CD14-positive monocyte (primary cell): ENCODE measurements at regions not wholly inside any gene's neighbourhood (a gene's known extent, or its start where the extent isn't known, plus 50 kb on each side); places are given as distances from the start of the nearest gene placed in this dataset.

Source experiments
- DNase-seq, 3 donors: peaks; one replicate each; pipeline ENCODE4 v3.0.0-alpha.2; 2011 to 2022
- H2AFZ ChIP-seq: 2 replicates; pipeline ENCODE4 v1.6.0; 2012; ENCODE audit warnings: mild to moderate bottlenecking, low read depth, low read length, inconsistent platforms; ENCODE audit not compliant: insufficient read depth, poor library complexity, severe bottlenecking
- H3K27ac ChIP-seq, 2 donors: 1 replicate in 1 of 2; 2 replicates in 1 of 2; pipeline ENCODE4 v1.5.1; 2012 to 2013; ENCODE audit warnings: low read length in 2 of 2, control low read depth in 1 of 2, inconsistent platforms in 1 of 2, low read depth in 1 of 2, mild to moderate bottlenecking in 1 of 2
- H3K27me3 ChIP-seq, 2 donors: one replicate each; pipeline versions ENCODE4 v1.6.0 to v1.6.1; 2011 to 2013; ENCODE audit warnings: low read length in 2 of 2; ENCODE audit not compliant: control insufficient read depth in 2 of 2, insufficient read depth in 2 of 2
- H3K36me3 ChIP-seq, 2 donors: replicated peaks in 1 of 2; 1 replicate in 1 of 2; 2 replicates in 1 of 2; pipeline versions ENCODE4 v1.5.1 to v1.6.1; 2012 to 2013; ENCODE audit warnings: low read length in 2 of 2, control low read depth in 1 of 2, inconsistent platforms in 1 of 2, mild to moderate bottlenecking in 1 of 2; ENCODE audit not compliant: insufficient read depth in 2 of 2, control insufficient read depth in 1 of 2
- H3K4me1 ChIP-seq, 2 donors: 1 replicate in 1 of 2; 2 replicates in 1 of 2; pipeline versions ENCODE4 v1.5.1 to v1.6.1; 2012 to 2013; ENCODE audit warnings: low read length in 2 of 2, control low read depth in 1 of 2, inconsistent platforms in 1 of 2, mild to moderate bottlenecking in 1 of 2, moderate library complexity in 1 of 2; ENCODE audit not compliant: insufficient read depth in 2 of 2, control insufficient read depth in 1 of 2
- H3K4me2 ChIP-seq: replicated peaks from 2 replicates; pipeline ENCODE3; 2012; ENCODE audit warnings: low read length, moderate library complexity, mild to moderate bottlenecking; ENCODE audit not compliant: poor library complexity, severe bottlenecking; ENCODE audit errors: extremely low read depth
- H3K4me3 ChIP-seq, 3 experiments: fragments of 200-600 bp in 1 of 3; sonication (generic) in 1 of 3; replicated peaks in 1 of 3; 1 replicate in 2 of 3; 2 replicates in 1 of 3; pipeline ENCODE4 v1.5.1; 2011 to 2013; ENCODE audit warnings: low read length in 3 of 3, mild to moderate bottlenecking in 3 of 3, control low read depth in 2 of 3, low read depth in 2 of 3, inconsistent platforms in 1 of 3, moderate library complexity in 1 of 3
- H3K79me2 ChIP-seq: 2 replicates; pipeline ENCODE4 v1.6.0; 2012; ENCODE audit warnings: mild to moderate bottlenecking, control low read depth, inconsistent platforms, low read length, moderate library complexity; ENCODE audit not compliant: insufficient read depth
- H3K9ac ChIP-seq: 2 replicates; pipeline ENCODE4 v1.6.0; 2017; ENCODE audit warnings: low read length, mild to moderate bottlenecking; ENCODE audit not compliant: insufficient read depth, poor library complexity, severe bottlenecking
- H3K9me3 ChIP-seq, 2 donors: replicated peaks in 1 of 2; 1 replicate in 1 of 2; 2 replicates in 1 of 2; pipeline versions ENCODE4 v1.5.1 to v1.6.1; 2012 to 2013; ENCODE audit warnings: low read length in 2 of 2, control low read depth in 1 of 2; ENCODE audit not compliant: control insufficient read depth in 1 of 2, insufficient read depth in 1 of 2
- H4K20me1 ChIP-seq: 2 replicates; pipeline ENCODE4 v1.6.0; 2012; ENCODE audit warnings: mild to moderate bottlenecking, low read length, control low read depth, moderate library complexity; ENCODE audit not compliant: insufficient read depth
- H3K27ac Mint-ChIP-seq, 7 donors: one replicate each; pipeline ENCODE4 v1.8.0; 2020; ENCODE audit warnings: mild to moderate bottlenecking in 7 of 7, mixed read lengths in 7 of 7, moderate library complexity in 6 of 7, inconsistent platforms in 2 of 7
- H3K27me3 Mint-ChIP-seq, 3 donors: one replicate each; pipeline ENCODE4 v1.8.0; 2021 to 2022; ENCODE audit warnings: low read depth in 3 of 3, mild to moderate bottlenecking in 3 of 3, mixed read lengths in 3 of 3, moderate library complexity in 3 of 3, inconsistent platforms in 1 of 3
- H3K36me3 Mint-ChIP-seq, 2 donors: one replicate each; pipeline ENCODE4 v1.8.0; 2020; ENCODE audit warnings: mixed read lengths in 2 of 2, inconsistent platforms in 1 of 2, mild to moderate bottlenecking in 1 of 2
- H3K4me1 Mint-ChIP-seq: one replicate; pipeline ENCODE4 v1.8.0; 2020; ENCODE audit warnings: mild to moderate bottlenecking, mixed read lengths
- H3K4me3 Mint-ChIP-seq, 2 donors: one replicate each; pipeline ENCODE4 v1.8.0; 2020; ENCODE audit warnings: mild to moderate bottlenecking in 2 of 2, mixed read lengths in 2 of 2, moderate library complexity in 1 of 2
- H3K9me3 Mint-ChIP-seq, 7 donors: one replicate each; pipeline ENCODE4 v1.8.0; 2020 to 2022; ENCODE audit warnings: mixed read lengths in 7 of 7, mild to moderate bottlenecking in 6 of 7, moderate library complexity in 6 of 7, inconsistent platforms in 2 of 7
- WGBS: methylation state at CpG from one replicate; pipeline ENCODE4 v1.1.5; 2013; ENCODE audit warnings: missing lambda C conversion rate; ENCODE audit not compliant: insufficient coverage; 5-methylcytosine and 5-hydroxymethylcytosine counted together
- intact Hi-C, 2 donors: fragments of 100-400 bp; cut with micrococcal nuclease; formaldehyde crosslinking; loops; one replicate each; pipeline versions ENCODE4 v1.15.0 to v1.15.1; 2023
- TF ChIP-seq, protein P1 (sequence below): fragments of 200-600 bp; IDR thresholded peaks from one replicate; pipeline ENCODE4 v1.8.0; 2022; ENCODE audit warnings: antibody characterized with exemption, mild to moderate bottlenecking

- peaks cover 3 to 16% (median 5%) of the 10 kb centered on the region in 7 donors for H3K9me3 Mint-ChIP-seq
- Histone ChIP-seq H3K36me3 (no peaks in the 10 kb centered on the region), H3K27ac (no peak overlapping the region), H3K79me2 (no peaks in the 10 kb centered on the region), H2AFZ (no peak overlapping the region), H3K4me2 (no peak overlapping the region), H4K20me1 (no peaks in the 10 kb centered on the region), H3K9me3 (peaks cover 3 to 16% of the 10 kb centered on the region in 2 donors), H3K27me3 (no peaks in the 10 kb centered on the region), H3K4me1 (no peaks in the 10 kb centered on the region), H3K4me3 (no peak overlapping the region), H3K9ac (no peak overlapping the region)
- H3K36me3 Mint-ChIP-seq = no peaks in the 10 kb centered on the region
- no peak overlapping the region for H3K27ac Mint-ChIP-seq
- H3K4me3 Mint-ChIP-seq = no peak overlapping the region
- no peaks in the 10 kb centered on the region for H3K4me1 Mint-ChIP-seq
- TF ChIP-seq, protein P1, sequence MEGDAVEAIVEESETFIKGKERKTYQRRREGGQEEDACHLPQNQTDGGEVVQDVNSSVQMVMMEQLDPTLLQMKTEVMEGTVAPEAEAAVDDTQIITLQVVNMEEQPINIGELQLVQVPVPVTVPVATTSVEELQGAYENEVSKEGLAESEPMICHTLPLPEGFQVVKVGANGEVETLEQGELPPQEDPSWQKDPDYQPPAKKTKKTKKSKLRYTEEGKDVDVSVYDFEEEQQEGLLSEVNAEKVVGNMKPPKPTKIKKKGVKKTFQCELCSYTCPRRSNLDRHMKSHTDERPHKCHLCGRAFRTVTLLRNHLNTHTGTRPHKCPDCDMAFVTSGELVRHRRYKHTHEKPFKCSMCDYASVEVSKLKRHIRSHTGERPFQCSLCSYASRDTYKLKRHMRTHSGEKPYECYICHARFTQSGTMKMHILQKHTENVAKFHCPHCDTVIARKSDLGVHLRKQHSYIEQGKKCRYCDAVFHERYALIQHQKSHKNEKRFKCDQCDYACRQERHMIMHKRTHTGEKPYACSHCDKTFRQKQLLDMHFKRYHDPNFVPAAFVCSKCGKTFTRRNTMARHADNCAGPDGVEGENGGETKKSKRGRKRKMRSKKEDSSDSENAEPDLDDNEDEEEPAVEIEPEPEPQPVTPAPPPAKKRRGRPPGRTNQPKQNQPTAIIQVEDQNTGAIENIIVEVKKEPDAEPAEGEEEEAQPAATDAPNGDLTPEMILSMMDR = no peak
- WGBS = 60% methylated on average over 1 of the region's 2 CpGs
- intact Hi-C loops = no loop called here
- no peak for DNase-seq
- H3K27me3 Mint-ChIP-seq = no peaks in the 10 kb centered on the region
Measured at GRCh38 chr6:23073821-23074220, 504.5 kb downstream of the HDGFL1 start.

DNA sequence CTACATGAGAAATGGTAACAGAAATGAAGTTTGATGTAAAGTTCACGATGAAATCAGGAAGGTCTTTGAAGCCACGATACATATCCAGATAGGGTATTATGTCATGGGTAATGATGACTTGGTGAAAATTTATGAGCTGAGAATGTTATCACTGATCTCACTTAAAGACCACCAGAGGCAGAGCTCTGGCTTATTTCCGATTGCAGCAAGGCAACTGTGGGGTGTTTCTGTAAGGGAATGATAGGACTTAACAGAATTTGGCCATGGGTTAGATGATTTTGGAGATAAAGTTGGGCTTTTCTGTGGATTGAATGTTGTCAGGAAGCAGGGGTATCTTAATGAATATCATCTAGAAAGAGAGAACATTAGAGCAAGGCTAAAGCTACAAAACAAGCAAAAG, 508.4 kb downstream of the HDGFL1 start:
- no peaks in the 10 kb centered on the region for H3K79me2 ChIP-seq

More for the DNA sequence above, 508.4 kb downstream of the HDGFL1 start:
- WGBS = 40% methylated on average over 1 of the region's 3 CpGs
- Histone ChIP-seq H2AFZ (no peak overlapping the region), H3K4me3 (no peak overlapping the region), H3K9me3 (no peaks in the 10 kb centered on the region), H3K36me3 (no peaks in the 10 kb centered on the region), H3K4me2 (no peak overlapping the region), H3K27me3 (no peaks in the 10 kb centered on the region), H4K20me1 (no peaks in the 10 kb centered on the region), H3K4me1 (no peaks in the 10 kb centered on the region), H3K27ac (no peak overlapping the region), H3K9ac (no peak overlapping the region)
- no peak overlapping the region for H3K4me3 Mint-ChIP-seq
- no peaks in the 10 kb centered on the region for H3K36me3 Mint-ChIP-seq
- H3K9me3 Mint-ChIP-seq = peaks cover 1 to 12% (median 3%) of the 10 kb centered on the region in 7 donors
- intact Hi-C loops = no loop called here
- no peaks in the 10 kb centered on the region for H3K4me1 Mint-ChIP-seq
- H3K27ac Mint-ChIP-seq = no peak overlapping the region
- DNase-seq = no peak
- TF ChIP-seq, protein P1 = no peak
- no peaks in the 10 kb centered on the region for H3K27me3 Mint-ChIP-seq
